ENCODE measurements at regions not wholly inside any gene's neighbourhood (a gene's known extent, or its start where the extent isn't known, plus 50 kb on each side); places are given as distances from the start of the nearest gene placed in this dataset.
"Not testable (repeated sequence)": the region's sequence is repeated elsewhere in the genome, so short reads cannot be mapped to it uniquely, and the experiment has no call there.

- DNase-seq (ENCODE audit: low spot score): no peak
Observed at GRCh38 chr14:21825149-21825743, 151.6 kb upstream of the OR4E1 start.

GRCh38 chr14:21822109-21822508, 148.5 kb upstream of the OR4E1 start:
- no peak for DNase-seq (ENCODE audit: low spot score)

DNA sequence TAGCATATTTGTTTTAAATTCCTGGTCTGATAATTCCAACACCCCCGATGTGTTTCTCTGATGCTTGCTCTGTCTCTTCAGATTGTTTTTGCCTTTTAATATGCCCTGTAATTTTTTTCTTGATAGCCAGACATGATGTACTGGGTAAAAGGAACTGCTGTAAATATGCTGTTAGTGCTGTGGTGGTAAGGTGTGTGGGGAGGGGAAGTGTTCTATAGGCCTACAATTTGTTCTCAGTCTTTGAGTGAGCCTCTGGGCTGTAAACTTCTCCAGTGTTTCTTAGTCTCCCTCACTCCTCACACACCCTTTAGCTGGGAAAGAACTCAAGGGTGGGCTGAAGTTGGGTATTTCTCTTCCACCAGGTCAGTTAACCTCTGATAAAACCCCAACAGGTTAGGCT, 147.0 kb upstream of the OR4E1 start:
- DNase-seq (ENCODE audit: low spot score): no peak

DNA sequence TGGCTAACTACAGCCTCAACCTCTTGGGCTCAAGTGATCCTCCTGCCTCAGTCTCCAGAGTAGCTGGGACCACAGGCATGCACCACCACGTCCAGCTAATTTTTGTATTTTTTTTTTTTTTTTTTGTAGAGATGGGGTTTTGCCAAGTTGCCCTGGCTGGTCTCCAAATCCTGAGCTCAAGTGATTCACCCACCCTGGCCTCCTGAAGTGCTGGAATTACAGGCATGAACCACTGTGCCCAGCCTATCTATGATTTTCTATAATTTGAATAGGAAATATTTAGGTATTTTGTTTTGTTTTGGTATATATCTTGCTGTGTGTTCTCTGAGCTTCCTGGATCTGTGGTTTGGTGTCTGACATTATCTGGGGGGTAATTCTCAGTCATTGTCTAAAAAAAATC, 146.3 kb upstream of the OR4E1 start:
- DNase-seq (ENCODE audit: low spot score): not testable (repeated sequence)

DNA sequence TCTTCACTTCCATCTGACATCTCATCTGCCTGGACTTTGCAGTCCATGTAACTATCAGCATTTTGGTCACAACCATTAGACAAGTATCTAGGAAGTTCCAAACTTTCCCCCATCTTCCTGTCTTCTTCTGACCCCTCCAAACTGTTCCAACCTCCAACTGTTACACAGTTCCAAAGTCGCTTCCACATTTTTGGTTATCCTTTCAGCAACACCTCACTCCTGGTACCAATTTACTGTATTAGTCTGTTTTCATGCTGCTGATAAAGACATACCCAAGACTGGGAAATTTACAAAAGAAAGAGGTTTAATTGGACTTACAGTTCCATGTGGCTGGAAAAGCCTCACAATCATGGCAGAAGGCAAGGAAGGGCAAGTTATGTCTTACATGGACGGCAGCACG, 143.4 kb upstream of the OR4E1 start:
- not testable (repeated sequence) for DNase-seq (ENCODE audit: low spot score)

DNA sequence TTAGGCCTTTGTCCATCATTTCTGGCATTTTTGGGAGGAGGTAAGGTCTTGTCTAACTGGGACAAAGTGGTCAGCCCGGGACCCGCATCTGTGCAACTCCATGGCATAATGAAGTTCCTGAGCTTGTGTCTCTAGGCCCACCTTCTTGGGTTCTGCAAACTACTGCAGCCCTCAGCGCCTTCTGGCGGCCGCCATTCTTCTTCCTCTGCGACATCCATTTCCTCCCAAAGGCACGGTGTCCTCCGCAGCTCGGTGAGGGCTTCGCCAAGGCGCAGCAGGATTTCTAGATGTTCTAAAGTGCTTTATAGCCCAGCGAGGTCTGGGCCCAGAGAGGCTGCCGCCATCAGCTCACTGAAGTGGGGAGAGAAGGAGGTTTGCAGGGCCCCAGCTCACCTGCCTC, 134.4 kb upstream of the OR4E1 start:
- DNase-seq (ENCODE audit: low spot score): no peak

DNA sequence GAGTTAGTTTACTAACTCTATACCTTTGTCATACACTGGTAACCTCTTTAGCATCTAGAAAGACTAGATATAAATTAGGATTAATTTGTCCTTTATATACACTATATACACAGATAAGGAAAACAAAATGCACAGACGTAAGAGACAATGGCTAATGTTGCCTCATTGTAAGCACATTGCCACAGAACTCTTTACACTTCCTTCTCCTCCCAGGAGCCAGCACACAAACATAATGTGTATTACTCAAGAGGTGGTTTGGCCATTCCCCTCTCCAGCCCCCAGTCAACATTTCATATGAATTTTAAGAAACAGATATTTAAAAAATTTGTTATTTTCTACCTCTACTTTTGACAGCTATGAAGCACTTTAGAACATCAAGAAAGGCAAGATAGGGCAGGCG, 131.4 kb upstream of the OR4E1 start:
- no peak for DNase-seq (ENCODE audit: low spot score)

DNA sequence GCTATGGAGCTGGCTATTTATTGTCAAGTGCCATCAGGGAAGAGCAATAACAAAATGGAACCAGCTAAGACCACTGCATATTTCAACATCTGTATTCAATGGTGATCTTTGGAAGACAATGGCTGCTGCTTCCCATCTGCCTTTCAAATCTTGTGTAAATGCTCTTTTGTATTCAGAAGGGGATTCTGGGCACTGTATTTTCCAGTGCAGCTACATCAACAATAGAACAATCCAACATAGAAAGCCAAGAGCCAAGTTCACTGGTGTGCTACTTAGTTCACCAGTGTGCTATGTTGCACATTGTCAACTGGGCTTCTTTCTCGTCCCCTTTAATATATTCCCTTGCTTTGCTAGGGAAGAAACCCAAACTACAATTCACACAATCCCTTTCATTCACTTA, 128.8 kb upstream of the OR4E1 start:
- no peak for DNase-seq (ENCODE audit: low spot score)

GRCh38 chr14:21796916-21797315, 123.3 kb upstream of the OR4E1 start:
- no peak for DNase-seq (ENCODE audit: low spot score)

GRCh38 chr14:21795456-21795855, 121.8 kb upstream of the OR4E1 start:
- no peak for DNase-seq (ENCODE audit: low spot score)

GRCh38 chr14:21791749-21792148, 118.1 kb upstream of the OR4E1 start:
- no peak for DNase-seq (ENCODE audit: low spot score)

DNA sequence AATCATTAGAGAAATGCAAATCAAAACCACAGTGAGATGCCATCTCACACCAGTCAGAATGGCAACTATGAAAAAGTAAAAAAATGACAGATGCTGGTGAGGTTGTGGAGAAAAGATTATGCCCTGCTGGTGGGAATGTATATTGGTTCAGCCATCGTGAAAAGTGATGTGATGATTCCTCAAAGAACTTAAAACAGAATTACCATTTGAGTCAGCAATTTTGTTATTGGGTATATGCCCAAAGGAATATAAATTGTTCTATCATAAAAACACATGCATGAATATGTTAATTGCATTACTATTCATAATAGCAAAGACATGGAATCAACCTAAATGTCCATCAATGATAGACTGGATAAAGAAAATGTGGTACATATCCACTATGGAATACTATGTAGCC, 115.1 kb upstream of the OR4E1 start:
- DNase-seq (ENCODE audit: low spot score): not testable (repeated sequence)

DNA sequence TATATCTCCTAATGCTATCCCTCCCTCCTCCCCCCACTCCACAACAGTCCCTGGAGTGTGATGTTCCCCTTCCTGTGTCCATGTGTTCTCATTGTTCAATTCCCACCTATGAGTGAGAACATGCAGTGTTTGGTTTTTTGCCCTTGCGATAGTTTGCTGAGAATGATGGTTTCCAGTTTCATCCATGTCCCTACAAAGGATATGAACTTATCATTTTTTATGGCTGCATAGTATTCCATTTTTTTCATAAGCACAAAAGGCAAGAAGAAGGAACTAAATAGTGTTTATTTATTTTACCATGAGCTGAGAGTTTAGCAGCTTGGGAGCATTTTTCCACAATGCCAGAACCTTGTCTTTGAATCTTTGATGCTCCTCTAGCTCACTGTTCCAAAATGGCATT, 113.6 kb upstream of the OR4E1 start:
- not testable (repeated sequence) for DNase-seq (ENCODE audit: low spot score)

GRCh38 chr14:21781543-21781942, 107.9 kb upstream of the OR4E1 start:
- no peak for DNase-seq (ENCODE audit: low spot score)

GRCh38 chr14:21780429-21781084, 106.9 kb upstream of the OR4E1 start:
- no peak for DNase-seq (ENCODE audit: low spot score)

DNA sequence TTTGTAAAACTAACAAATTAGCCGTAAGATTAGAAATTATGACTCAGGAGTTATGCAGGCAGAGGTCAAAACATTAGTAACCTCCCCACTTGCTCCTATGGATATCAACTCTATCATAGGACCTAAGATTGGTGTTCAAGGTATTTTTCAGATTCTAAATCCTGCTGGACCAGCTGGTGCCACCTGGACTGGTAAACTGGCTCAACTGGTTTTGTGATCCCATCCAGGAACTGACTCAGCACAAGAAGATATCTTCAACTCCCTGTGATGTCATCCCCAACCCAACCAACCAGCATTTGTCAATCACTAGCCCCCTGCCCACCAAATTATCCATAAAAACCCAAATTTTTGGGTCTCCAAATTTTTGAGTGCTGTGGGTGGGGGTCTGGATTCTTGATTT, 98.1 kb upstream of the OR4E1 start:
- DNase-seq (ENCODE audit: low spot score): no peak

GRCh38 chr14:21768875-21769257, 95.2 kb upstream of the OR4E1 start:
- no peak for DNase-seq (ENCODE audit: low spot score)

DNA sequence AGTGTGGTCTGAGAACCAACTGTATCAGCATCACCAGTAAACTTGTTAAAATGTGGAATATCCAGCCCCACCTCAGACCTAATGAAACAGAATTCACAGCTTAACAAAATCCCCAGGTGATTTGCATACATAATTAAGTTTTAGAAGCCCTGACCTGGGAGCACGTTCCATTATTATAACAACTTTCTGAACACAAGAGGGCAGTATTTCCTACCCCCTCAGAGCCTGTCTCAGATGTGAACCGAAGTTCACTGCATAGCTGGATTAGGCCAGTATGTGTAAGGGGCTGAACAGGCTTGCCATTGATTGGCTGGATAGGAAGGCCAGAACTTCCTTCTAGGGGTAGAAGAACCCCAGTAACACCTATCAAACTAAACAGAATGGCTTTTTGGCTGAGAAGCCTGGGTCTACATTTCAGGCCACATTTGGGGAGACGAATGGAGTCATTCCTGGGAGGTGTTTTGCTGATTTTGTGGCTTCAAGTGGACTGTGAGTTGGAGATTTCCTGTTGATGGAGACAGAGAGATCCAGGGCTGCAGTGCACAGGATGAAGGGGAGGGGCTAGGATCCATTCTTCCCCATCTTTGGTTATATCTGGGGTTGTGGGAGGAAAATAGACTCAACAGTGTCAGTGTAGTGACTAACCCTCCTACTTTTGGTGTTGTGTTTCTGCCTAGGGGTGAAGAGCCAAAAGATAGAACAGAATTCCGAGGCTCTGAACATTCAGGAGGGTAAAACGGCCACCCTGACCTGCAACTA, 94.7 kb upstream of the OR4E1 start:
- peak; percentile 21 for DNase-seq (ENCODE audit: low spot score)

GRCh38 chr14:21760360-21760759, 86.7 kb upstream of the OR4E1 start:
- DNase-seq (ENCODE audit: low spot score): not testable (repeated sequence)

- no peak for DNase-seq (ENCODE audit: low spot score)
Observed at GRCh38 chr14:21749306-21749868, 75.8 kb upstream of the OR4E1 start.

GRCh38 chr14:21748869-21749303, 75.3 kb upstream of the OR4E1 start:
- DNase-seq (ENCODE audit: low spot score): no peak

DNA sequence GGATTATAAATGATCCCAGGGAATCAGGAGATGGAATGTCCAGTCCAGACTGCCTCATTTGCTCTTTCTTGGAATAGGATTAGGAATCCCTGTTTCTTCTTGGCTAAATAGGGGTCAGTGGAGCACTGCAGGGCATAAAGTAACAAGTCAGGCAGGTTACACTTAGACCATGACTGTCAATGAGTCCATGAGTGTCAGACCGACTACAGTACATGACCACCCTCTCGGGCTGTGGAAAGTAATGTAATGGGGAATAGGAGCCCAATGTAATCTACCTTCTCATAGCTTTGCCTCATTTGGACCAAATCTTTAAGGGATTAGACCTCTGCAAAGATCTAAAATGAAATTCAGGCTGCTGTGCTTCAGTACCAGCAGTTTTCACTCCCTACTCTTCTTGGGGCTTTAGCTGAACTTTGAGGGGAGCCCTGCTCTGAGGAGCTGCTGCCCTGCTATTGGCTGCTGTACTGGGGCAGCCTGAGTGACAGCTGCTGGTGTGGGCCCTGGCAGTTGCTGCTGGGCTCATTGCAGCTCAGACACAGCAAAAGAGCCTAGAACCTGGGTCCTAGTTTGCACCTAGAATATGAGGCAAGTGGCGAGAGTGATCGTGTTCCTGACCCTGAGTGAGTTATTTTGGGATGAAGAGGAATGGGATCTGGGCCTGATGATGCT, 62.2 kb upstream of the OR4E1 start:
- no peak for DNase-seq (ENCODE audit: low spot score)

GRCh38 chr14:21735200-21735599, 61.6 kb upstream of the OR4E1 start:
- no peak for DNase-seq (ENCODE audit: low spot score)
